ENCODE measurements at regions not wholly inside any gene's neighbourhood (a gene's known extent, or its start where the extent isn't known, plus 50 kb on each side); places are given as distances from the start of the nearest gene placed in this dataset.

- H2BK5ac ChIP-seq (ENCODE audit: insufficient read length, low read length), result no peak overlapping the region
- H4K5ac ChIP-seq (ENCODE audit: insufficient read length, low read depth, low read length), result no peak overlapping the region
- Mint-ChIP-seq H3K36me3 (ENCODE audit: insufficient read depth in 1 of 3, low read depth in 3 of 3) (no peaks in the 10 kb centered on the region), H3K27ac (no peak overlapping the region), H3K9me3 (no peaks in the 10 kb centered on the region; a peak in 2 of 5 replicates), H3K4me1 (peaks cover 11 to 17% of the 10 kb centered on the region in 2 experiments), H3K4me3 (no peak overlapping the region), H3K27me3 (ENCODE audit: low read depth) (no peaks in the 10 kb centered on the region; the same call in 1 of the 2 replicates)
- no peak overlapping the region for H3K4ac ChIP-seq (ENCODE audit: low read depth, low read length)
- H3K79me2 ChIP-seq (ENCODE audit: insufficient read depth, low read length), result no peaks in the 10 kb centered on the region
- WGBS (ENCODE audit: extremely low coverage, insufficient read length, low lambda C conversion rate), result no CpG with 5 or more reads among the region's 2 CpGs
- H2AFZ ChIP-seq (ENCODE audit: low read length), result no peak overlapping the region
- H2BK120ac ChIP-seq (ENCODE audit: low read depth, low read length, poor library complexity, severe bottlenecking), result no peak overlapping the region
- no peaks in the 10 kb centered on the region for H4K20me1 ChIP-seq (ENCODE audit: control insufficient read depth, insufficient read depth, insufficient read length)
- H3K23me2 ChIP-seq (ENCODE audit: insufficient read length, low read depth, low read length, poor library complexity, severe bottlenecking), result no peaks in the 10 kb centered on the region
- no peaks in the 10 kb centered on the region for H3K9me3 ChIP-seq (ENCODE audit: control insufficient read depth, low read depth, low read length)
- no peak overlapping the region for H2AK5ac ChIP-seq (ENCODE audit: insufficient read length, low read length)
- no peak for DNase-seq
- no peak overlapping the region for H4K8ac ChIP-seq (replicated peaks; ENCODE audit: insufficient read length, low read depth, low read length)
- H3K27me3 ChIP-seq (ENCODE audit: insufficient read depth, low read length), result no peaks in the 10 kb centered on the region
- H3K56ac ChIP-seq (ENCODE audit: insufficient read length, low read depth, low read length), result no peak overlapping the region
- no peak overlapping the region for H3K27ac ChIP-seq (ENCODE audit: insufficient read length, low read depth, low read length)
- H3K18ac ChIP-seq (ENCODE audit: insufficient read length, low read depth, low read length), result no peak overlapping the region
- H3K14ac ChIP-seq (ENCODE audit: insufficient read depth, low read length), result no peak overlapping the region
- TF ChIP-seq CTCF (conservative IDR thresholded peaks at IDR 0.05), result no peak
- H2BK20ac ChIP-seq (ENCODE audit: low read depth, low read length, poor library complexity, severe bottlenecking), result no peak overlapping the region
- H3K79me1 ChIP-seq (ENCODE audit: insufficient read depth, low read depth, low read length, poor library complexity, severe bottlenecking), result no peaks in the 10 kb centered on the region
- H2BK12ac ChIP-seq (ENCODE audit: insufficient read length, low read depth, low read length), result no peak overlapping the region
- no peak overlapping the region for H3K4me2 ChIP-seq (ENCODE audit: insufficient read depth, insufficient read length, low read length)
- no peak overlapping the region for H4K91ac ChIP-seq (ENCODE audit: insufficient read length, low read depth, low read length)
- no peak overlapping the region for H3T11ph ChIP-seq (ENCODE audit: low read length)
- no peak overlapping the region for H3K23ac ChIP-seq (ENCODE audit: insufficient read length, low read depth, low read length)
- peaks cover 2% of the 10 kb centered on the region; the same call in 1 of the 2 replicates for H3K4me1 ChIP-seq (ENCODE audit: insufficient read depth, low read length)
- no peak overlapping the region for H2BK15ac ChIP-seq (ENCODE audit: low read depth, low read length)
- H3K9ac ChIP-seq (ENCODE audit: extremely low read depth, insufficient read length, low read length), result no peak overlapping the region
These were observed 413.7 kb downstream of the SETD4 start for GRCh38 chr21:35646606-35647005.

All from H9 (cell line).